ENCODE measurements at regions not wholly inside any gene's neighbourhood (a gene's known extent, or its start where the extent isn't known, plus 50 kb on each side); places are given as distances from the start of the nearest gene placed in this dataset.

DNA sequence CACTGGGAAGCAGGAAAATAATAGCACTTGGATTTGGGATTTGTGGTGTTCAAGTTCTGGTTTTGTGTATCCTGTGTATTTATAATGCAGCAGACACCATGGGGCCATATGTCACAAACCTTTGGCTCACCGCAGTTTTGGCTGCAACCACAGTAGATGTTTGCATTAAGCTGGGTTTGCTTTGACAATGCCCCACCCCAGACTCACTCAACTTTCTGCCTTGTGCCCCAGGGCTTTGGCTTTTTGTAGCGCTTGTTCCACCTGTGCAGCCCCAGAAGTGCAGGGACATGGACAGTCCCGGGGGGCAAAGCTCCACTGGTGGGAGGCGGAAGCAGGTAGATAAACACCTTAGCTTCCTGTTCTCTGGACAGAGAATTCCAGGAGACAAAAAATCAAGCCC, 446.9 kb downstream of the MED13L start:
- CTCF ChIA-PET: no interaction called here
- Mint-ChIP-seq H3K9me3 (no peaks in the 10 kb centered on the region), H3K4me1 (ENCODE audit: low read depth) (no peaks in the 10 kb centered on the region), H3K27ac (no peak overlapping the region), H3K36me3 (ENCODE audit: low read depth) (no peaks in the 10 kb centered on the region), H3K27me3 (peaks cover 5% of the 10 kb centered on the region), H3K4me3 (no peak overlapping the region)
- no peak for DNase-seq
- intact Hi-C loops (cut with micrococcal nuclease): no loop called here
- no peak for ATAC-seq
- TF ChIP-seq CTCF (IDR thresholded peaks at IDR 0.05): no peak
- POLR2A ChIA-PET: no interaction called here

- Mint-ChIP-seq H3K27ac (no peak overlapping the region), H3K27me3 (peaks cover 5% of the 10 kb centered on the region)
- ATAC-seq: no peak
Observed at GRCh38 chr12:115830070-115830469, 447.4 kb downstream of the MED13L start.

DNA sequence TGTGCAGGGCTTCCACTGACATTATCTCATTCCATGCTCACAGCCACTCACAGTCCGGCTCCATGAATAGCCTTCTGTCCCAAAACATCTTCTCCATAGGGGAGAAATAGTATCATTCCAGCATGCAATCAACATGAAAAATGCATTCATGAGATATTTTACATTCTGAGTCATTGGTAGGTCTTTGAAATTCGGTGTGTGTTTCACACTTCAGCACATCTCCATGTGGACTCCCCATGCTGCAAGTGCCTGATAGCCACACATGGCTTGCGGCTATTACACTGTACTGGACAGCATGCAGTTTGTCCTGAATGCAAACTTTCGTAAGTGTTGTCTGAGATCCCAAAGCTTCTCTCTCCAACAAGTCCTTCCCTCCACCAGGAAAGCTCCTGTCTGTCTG, 449.3 kb downstream of the MED13L start:
- no peak for ATAC-seq
- no peak for DNase-seq
- ChIA-PET POLR2A (no interaction called here), CTCF (no interaction called here)
- H3K9me3 Mint-ChIP-seq: no peaks in the 10 kb centered on the region
- no peak overlapping the region for H3K27ac Mint-ChIP-seq
- no peaks in the 10 kb centered on the region for H3K4me1 Mint-ChIP-seq (ENCODE audit: low read depth)
- no peak for TF ChIP-seq CTCF (IDR thresholded peaks at IDR 0.05)
- H3K4me3 Mint-ChIP-seq: no peak overlapping the region
- H3K27me3 Mint-ChIP-seq: peaks cover 4% of the 10 kb centered on the region
- intact Hi-C loops (cut with micrococcal nuclease): no loop called here
- H3K36me3 Mint-ChIP-seq (ENCODE audit: low read depth): no peaks in the 10 kb centered on the region

More at GRCh38 chr12:115830070-115830469, 447.4 kb downstream of the MED13L start:
- Mint-ChIP-seq H3K9me3 (no peaks in the 10 kb centered on the region), H3K4me3 (no peak overlapping the region), H3K4me1 (ENCODE audit: low read depth) (no peaks in the 10 kb centered on the region), H3K36me3 (ENCODE audit: low read depth) (no peaks in the 10 kb centered on the region)
- POLR2A ChIA-PET: no interaction called here
- no peak for DNase-seq
- no peak for TF ChIP-seq CTCF (IDR thresholded peaks at IDR 0.05)
- CTCF ChIA-PET: no interaction called here
- intact Hi-C loops (cut with micrococcal nuclease): no loop called here

DNA sequence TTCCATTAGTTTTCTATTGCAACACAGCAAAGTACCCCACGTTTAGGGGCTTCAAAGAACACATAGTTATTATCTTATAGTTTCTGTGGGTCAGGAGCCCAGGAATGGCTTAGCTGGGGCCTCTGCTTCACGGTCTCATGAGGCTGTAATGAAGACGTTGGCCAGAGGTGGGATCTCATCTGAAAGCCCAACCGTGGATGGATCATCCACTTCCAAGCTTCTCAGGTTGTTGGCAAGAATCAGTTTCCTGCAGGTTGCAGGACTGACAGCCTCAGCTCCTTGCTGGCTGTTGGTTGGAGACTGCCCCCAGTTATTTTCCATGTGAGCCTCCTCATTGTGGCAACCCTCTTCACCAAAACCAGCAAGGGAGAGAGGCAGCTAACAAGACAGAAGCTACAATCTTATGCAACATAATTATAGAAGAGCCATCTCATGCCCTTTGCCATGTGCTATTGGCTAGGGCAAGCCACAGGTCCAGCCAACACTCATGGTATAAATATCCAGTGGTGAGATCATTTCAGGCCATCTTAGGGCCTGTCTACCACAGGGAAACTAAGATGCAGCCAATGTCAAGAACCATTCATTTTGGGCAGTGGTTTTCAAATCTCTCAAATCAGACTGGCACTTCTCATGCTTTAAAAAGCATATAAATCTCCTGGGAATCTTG, 452.4 kb downstream of the MED13L start:
- Mint-ChIP-seq H3K4me3 (no peak overlapping the region), H3K36me3 (ENCODE audit: low read depth) (no peaks in the 10 kb centered on the region), H3K4me1 (ENCODE audit: low read depth) (no peaks in the 10 kb centered on the region), H3K9me3 (no peaks in the 10 kb centered on the region), H3K27ac (no peak overlapping the region), H3K27me3 (peaks cover 4% of the 10 kb centered on the region)
- CTCF ChIA-PET: no interaction called here
- intact Hi-C loops (cut with micrococcal nuclease): no loop called here
- no peak for DNase-seq
- POLR2A ChIA-PET: no interaction called here
- ATAC-seq: no peak
- no peak for TF ChIP-seq CTCF (IDR thresholded peaks at IDR 0.05)

DNA sequence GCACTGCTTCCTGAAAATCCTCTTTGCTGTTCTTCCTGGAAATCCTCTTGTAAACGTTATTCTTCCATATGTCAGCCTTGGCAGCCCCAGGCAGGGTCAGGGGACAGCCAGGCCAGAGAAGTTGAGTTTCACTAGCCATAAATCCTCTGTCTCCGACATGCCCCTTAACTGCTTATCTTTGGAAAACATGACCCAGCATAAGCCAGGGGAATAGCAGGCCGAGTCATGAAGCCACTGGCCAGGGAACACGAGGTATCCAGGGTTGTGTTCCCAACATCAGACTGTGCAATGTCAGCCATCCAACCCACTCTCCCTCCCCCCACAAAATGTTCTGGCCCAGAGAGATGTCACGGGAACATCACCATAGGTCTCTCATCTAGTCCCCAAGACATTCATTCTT, 453.9 kb downstream of the MED13L start:
- POLR2A ChIA-PET: no interaction called here
- H3K9me3 Mint-ChIP-seq: no peaks in the 10 kb centered on the region
- no peak for DNase-seq

More for the DNA sequence above, 453.9 kb downstream of the MED13L start:
- ATAC-seq: no peak
- Mint-ChIP-seq H3K36me3 (ENCODE audit: low read depth) (no peaks in the 10 kb centered on the region), H3K27ac (no peak overlapping the region), H3K4me1 (ENCODE audit: low read depth) (no peaks in the 10 kb centered on the region), H3K27me3 (no peaks in the 10 kb centered on the region), H3K4me3 (no peak overlapping the region)
- CTCF ChIA-PET: no interaction called here
- intact Hi-C loops (cut with micrococcal nuclease): no loop called here
- no peak for TF ChIP-seq CTCF (IDR thresholded peaks at IDR 0.05)

All from activated CD8-positive, alpha-beta T cell treated with anti-CD3 and anti-CD28 coated beads for 36 hours (primary cell).